ENCODE measurements at regions not wholly inside any gene's neighbourhood (a gene's known extent, or its start where the extent isn't known, plus 50 kb on each side); places are given as distances from the start of the nearest gene placed in this dataset.

DNA sequence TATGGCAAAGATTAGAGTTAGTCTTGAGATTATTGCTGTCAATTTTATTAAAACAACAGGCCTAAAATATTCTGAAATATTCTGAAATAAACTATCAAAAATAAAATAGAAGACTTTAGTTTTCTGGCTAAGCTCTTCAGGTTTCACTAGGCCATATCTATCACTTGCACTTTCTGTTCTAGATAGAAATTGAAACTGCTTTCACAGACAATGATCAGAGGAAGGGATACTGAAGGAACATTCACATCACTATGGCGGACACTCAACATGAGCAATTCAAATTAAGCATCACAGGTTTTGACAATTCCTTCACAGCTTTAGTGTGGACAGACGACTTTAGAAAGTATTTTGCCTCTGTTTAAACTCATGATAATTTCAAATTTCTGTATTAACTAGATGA is 586.4 kb upstream of the REG3G start:
- TF ChIP-seq POLR2A (IDR thresholded peaks at IDR 0.05; ENCODE audit: low read length) (no peak), GATA1 (IDR thresholded peaks at IDR 0.05; ENCODE audit: low read depth, low read length) (no peak)
